Nucleus accumbens (tissue), 56 donors: ENCODE measurements at regions not wholly inside any gene's neighbourhood (a gene's known extent, or its start where the extent isn't known, plus 50 kb on each side); places are given as distances from the start of the nearest gene placed in this dataset.

Experiments used
- DNase-seq, 56 donors: peaks; one replicate each; lab custom pipeline; 2025; lab: John Stamatoyannopoulos, UW

GRCh38 chr4:184879271-184879670 is 53.5 kb upstream of the ACSL1 start:
- no peak for DNase-seq

DNA sequence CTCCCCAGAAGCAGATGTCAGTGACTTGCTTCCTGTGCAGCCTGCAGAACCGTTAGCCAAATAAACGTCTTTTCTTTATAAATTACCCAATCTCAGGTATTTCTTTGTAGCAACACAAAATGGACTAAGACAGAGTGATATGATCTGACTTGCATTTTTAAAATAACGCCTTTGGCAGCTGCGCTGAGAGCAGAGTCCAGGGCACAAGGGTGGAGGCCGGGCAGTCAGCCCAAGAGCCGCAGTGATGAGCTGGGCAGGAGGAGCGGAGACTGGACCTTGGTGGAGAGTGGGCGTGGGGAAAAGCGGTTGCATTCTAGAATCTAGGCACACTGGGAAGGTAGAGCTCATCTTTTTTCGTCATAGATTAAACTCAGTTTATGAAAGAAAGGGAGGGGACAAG is 56.5 kb upstream of the ACSL1 start:
- no peak for DNase-seq

GRCh38 chr4:184883024-184883423 is 57.3 kb upstream of the ACSL1 start:
- no peak for DNase-seq

DNA sequence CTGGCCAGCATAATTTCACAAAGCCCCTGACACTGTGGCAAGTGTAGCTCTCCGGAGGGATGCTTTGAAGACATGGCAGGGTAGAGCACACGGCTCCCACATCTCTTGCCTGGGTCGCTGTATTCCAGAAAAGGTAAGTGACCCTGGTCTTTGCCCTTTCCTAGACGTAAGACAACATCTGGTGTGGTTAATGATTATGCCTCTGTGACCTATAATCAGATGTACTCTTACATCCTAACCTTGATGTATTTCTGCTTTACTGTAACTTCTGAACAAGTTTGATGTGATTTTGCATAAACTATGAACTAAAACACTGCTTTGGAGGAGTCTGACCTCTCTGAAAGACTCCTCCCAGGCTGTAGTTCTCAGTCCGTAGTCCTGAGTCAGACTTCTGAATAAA is 59.1 kb upstream of the ACSL1 start:
- DNase-seq, result no peak

DNA sequence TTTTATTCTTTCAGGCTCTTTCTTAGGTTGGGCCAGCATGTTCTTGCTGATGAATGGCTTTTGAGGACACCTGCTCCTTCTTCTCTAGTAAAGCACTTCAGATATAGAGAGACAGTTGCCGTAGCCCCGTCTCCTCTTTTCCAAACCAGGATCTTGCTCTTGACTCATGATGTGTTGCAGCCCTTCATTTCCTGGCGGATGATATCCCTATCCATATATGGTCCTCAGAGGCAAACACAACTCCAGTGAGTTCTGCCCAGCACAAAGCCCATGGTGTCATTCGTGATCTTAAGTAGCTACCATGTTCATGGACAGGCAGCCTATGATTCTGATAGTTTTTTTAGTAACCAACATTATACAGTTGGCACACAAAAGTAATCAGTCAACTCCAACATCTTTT is 59.8 kb upstream of the ACSL1 start:
- no peak for DNase-seq

DNA sequence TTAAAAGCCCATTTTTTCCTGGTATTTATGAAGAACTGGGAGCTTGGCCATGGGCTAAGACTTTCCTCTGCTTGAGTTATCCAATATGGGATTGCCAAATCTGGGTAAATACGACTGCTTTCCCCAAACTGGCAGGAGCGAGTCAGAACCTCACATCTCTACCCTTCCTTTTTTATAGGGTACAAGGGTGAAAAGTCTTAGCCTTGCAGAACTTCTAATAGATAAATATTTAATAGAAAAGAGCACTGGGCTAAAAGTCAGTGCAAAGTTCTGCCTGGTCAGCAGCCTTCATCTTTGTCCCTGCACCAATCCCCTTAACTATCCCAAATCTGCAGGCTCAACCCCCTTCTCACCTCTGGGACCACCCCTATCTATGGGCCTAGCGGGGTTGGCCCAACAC is 61.6 kb upstream of the ACSL1 start:
- no peak for DNase-seq

DNA sequence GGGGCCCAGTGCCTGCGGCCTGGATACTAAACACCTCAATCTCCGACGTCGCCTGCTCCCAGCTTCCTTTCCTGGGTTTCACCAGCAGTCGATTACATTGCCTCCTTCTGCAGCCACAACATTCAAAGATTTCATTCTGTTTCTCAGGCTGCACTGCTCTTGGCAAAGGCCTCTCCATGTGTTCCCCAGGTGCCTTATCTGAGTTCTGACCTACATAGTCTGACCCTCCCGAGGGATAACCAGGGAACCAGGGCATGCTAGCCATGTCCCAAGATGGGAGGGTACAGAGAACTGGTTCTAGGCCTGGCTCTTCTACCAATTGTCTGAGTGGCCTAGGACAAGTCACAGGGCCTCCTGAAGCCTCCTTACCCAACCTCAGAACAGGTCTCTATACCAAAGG is 62.2 kb upstream of the ACSL1 start:
- no peak for DNase-seq

- DNase-seq, result no peak
Observed at GRCh38 chr4:184889666-184890335, 64.0 kb upstream of the ACSL1 start.

GRCh38 chr4:184890499-184890898 is 64.7 kb upstream of the ACSL1 start:
- no peak for DNase-seq

DNA sequence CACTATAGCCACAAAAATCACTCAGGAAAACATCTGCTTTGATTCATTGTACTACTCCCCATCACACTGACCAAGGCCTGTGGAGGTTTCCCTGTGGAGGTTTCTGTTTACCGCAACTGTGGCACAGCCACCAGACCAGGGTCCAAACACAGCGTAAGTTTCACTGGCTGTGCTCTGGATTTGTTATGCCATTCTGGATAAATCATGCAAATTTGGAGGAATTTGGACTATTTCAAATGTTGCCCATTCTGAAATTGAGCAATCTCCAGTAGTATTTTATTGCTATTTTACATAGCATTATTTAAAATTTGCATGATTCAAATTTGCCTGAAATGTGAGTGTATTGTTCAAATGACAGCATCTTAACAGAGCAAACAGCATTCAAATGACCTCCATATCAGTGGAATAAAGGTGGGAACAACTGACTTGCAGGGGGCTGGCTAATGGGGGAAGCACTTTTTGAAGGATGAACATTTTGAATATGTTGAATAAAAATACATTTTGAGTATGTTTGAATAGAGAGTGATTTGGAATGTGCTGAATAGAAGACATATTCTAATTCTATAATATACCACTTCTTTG is 66.1 kb upstream of the ACSL1 start:
- no peak for DNase-seq

DNA sequence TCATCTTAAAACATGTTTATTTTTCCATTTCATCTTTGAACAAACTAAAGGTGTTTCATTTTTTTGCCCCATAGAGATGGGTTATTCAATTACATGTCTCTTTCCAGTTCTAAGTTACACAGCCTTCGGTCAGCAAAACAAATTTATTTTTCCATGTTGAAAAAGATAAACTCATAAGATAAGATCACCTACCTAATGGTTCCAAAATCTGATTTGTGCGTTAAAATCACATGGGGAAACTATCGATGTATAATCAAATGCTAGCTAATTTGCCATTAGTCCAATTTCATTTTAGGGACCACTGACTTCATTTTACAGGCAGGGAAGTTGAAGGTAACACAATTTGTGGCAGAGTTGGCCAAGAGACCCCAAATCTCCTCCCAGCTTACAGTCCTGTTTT is 67.2 kb upstream of the ACSL1 start:
- no peak for DNase-seq

DNA sequence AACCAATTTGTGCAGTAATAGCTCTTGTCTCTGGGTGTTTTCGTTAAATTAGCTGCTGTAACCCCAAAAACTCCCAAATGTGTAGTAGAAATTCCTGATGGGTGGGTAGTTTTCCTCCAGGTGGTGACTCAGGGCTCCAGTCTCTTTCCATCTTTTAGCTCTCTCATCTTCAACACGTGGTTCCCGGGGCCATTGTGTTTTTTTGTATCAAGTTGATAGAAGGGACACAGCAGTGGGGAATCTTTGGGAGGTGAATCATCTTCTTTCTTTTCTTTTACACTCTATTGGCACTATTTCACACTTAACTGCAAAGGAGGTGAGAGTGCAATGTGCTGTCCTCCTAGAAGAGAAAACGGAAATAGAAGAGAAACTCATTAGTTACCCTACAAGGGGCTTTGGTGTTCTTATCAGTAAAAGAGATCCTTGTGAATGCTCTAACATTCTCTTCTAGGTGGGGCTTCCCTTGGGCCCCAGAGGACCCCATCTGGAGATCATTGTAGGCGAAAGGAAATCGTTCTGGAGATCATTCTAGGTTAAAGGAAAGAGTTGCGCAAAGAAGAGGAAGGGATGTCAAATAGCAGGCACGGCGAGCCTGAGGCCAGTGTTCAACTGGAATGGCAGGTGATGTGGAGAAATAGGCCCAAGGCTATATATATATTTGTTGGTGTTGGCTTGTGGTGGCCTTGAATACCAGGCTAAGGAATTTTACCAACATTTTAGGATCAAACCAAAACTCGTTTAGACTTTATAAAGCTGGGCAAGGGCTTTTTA is 68.2 kb upstream of the ACSL1 start:
- no peak for DNase-seq

DNA sequence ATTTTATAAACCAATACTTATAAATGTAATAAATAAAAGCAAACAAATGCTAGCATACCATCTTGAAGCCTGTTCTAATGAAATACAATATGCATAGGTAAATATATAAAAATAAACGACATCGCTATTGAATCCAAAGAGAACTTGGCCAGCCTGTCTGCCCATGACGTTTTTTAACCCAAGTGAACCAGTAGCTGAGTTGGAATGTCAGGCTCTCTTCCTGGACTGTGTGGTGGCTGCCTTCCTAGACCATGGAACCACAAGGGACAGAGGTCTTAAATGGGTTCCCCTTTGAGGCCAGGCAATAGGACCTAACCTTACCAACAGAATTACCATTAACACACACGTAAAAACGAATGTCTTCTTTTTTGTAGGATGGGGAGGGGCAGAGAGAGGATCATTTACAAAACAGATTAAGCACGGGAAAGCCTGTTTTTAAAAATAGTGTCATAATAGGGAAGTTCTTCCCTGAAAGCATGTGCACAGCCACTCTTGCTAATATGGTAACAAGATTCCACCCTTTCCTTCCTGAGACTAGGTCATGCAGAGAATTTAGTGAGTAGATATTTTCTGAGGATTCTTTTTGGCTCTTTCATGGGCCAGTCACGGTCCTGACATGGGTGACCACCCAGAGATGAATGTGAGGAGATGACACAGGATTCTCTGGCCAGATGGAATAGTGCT is 69.4 kb upstream of the ACSL1 start:
- DNase-seq, result no peak

- no peak for DNase-seq
Observed at GRCh38 chr4:184896868-184897715, 71.3 kb upstream of the ACSL1 start.

- DNase-seq, result peak in 1 of 56 donors; percentile 23
Observed at GRCh38 chr4:184897895-184898294, 72.1 kb upstream of the ACSL1 start.

- no peak for DNase-seq
Observed at GRCh38 chr4:184898793-184899192, 73.0 kb upstream of the ACSL1 start.

DNA sequence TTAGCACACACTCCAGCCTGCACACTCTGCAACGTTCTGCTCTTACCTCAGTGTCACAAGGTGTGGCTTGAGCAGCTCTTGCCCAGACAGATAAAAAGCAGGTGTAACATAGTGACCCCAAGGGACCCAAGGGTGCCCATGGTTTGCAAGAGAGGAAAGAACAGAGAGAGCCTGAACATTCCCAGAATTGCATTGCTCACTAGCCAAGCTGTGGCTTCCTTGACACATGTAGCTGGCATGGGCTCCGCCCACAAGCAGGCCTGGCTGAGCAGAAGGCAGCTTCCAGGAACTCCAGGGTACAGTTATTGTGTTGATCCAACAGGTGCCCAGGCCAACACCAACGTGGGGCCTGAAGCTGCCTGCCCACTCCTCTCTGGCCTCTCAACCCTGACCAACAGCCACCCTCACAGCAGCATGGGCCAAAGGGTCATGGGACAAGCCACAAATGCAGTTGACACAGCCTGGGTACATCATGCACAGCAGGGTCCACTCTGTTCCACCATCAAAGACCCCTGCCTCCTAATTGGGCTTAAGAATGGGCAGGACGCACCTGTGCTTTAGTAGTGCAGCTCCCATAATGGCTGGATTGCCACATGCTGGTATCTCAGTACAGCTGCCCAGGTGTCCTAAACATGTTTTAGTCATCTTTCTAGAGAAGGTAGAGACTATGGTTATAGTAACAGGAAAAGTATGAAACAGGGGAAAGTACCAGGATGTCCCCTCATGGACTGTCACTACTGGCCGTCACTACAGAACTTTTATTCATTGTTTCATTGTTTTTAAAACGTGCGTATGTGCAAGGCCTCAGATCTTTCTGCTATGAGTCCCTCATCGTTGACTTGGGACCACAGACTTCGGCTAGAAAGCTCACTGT is 73.7 kb upstream of the ACSL1 start:
- no peak for DNase-seq

DNA sequence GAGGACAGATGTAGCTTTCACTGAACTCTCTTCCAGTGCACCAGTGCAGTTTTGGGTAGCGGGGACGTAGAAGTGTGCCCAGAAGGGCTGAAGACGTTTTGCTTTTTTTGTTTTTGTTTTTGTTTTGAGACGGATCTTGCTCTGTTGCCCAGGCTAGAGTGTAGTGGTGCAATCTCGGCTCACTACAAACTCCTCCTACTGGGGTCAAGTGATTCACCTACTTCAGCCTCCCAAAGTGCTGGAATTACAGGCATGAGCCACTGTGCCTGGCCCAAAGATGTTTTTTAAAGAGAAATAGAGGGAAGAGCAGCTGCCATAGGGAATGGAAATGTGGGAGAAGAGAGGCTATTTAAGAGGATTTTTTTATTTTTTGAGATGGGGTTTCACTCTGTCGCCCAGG is 74.4 kb upstream of the ACSL1 start:
- DNase-seq, result no peak

DNA sequence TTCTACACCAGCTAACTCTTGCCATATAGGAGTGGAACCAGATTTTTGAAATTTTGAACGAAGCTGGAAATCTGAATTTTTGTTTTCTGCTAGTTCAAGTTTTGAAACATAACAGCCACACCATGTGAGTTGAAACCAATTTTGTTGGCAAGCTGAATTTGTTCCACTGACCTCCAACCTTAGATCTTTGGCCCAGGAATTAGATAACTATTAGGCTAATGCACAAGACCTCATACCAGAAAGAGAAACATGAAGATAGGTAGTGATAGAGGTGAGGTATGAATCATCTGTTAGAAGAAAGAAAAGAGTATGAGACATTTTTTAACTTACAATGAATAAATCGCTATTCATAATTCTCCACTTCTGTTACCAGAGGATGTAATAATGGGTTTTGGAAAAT is 76.8 kb upstream of the ACSL1 start:
- no peak for DNase-seq
